ENCODE measurements at regions not wholly inside any gene's neighbourhood (a gene's known extent, or its start where the extent isn't known, plus 50 kb on each side); places are given as distances from the start of the nearest gene placed in this dataset.

DNA sequence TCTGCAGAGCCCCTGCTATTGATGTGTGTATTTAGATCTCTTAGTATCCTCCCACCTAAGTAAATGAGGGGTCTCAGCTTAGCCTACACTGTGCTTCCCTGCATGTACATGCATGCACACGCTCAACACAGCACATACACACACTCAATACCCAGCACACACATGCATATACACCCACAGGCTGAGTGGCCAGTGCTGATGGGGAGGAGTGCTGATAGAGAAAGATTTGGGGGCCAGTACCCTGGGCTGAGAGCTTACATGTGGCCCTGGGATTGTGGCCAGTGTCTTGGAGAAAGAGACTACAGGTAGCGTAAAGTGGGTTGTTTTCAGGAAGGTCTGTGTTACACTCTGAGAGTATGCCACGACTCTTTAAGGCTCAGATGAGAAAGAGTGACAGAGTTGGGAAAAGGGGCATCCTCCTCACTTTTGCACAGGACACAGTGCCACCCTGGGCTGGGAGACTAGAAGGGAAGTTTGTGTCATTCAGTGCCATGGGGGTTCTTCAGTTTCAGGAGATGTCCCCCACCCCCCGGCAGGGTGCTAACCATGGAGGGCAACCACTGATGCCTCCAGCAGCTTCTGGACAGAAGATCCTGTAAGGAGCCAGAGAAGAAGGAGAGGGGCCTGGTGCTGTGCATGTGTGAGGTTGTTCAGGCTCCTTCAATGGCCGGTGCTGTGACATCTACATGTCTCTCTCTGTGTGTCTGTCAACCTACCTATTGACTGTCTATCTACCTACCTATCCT, 166.8 kb downstream of the RHOU start:
- CTCF ChIA-PET = interaction anchor here (1.1 kb wide), 1 partner anchor 53 kb away, joined by 3 read pairs; no protein-coding TSS in a partner anchor
- TF ChIP-seq, protein P1, sequence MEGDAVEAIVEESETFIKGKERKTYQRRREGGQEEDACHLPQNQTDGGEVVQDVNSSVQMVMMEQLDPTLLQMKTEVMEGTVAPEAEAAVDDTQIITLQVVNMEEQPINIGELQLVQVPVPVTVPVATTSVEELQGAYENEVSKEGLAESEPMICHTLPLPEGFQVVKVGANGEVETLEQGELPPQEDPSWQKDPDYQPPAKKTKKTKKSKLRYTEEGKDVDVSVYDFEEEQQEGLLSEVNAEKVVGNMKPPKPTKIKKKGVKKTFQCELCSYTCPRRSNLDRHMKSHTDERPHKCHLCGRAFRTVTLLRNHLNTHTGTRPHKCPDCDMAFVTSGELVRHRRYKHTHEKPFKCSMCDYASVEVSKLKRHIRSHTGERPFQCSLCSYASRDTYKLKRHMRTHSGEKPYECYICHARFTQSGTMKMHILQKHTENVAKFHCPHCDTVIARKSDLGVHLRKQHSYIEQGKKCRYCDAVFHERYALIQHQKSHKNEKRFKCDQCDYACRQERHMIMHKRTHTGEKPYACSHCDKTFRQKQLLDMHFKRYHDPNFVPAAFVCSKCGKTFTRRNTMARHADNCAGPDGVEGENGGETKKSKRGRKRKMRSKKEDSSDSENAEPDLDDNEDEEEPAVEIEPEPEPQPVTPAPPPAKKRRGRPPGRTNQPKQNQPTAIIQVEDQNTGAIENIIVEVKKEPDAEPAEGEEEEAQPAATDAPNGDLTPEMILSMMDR (IDR thresholded peaks at IDR 0.05; ENCODE audit: control extremely low read depth, extremely low read depth, low read depth, missing control alignments) = no peak
- POLR2A ChIA-PET = no interaction called here
- DNase-seq (ENCODE audit: extremely low spot score) = no peak

DNA sequence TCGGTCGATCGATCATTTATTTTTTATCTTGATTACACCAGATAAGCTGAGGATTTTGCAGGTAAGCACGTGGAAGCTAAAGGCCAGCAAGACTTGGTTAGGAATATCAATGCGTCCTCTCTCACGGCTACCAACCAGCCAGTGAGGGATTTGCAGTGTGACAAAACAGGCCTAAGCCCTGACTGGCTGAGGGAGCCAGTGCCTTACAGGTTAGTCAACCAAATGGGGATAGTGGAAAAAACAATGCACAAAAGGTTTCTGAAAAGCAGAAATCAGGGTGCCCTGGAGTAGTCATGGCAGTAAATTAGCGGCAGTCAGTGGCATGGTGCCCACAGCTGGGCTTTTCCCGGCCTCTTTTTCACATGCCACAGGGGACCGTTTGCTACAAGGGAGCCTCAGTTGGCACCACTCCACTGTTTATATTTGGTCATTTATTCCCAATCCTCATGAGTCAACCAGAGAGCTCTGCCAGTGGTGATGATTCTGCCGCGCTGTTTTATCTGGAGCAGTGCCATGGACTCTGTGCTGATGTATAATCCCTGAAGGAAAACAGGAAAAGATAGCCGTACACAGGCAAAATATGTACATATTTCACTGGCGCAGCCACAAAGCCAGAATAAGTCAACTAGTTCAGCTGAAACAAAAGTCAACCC, 167.6 kb downstream of the RHOU start:
- DNase-seq (ENCODE audit: extremely low spot score) = no peak
- TF ChIP-seq, protein P1 (IDR thresholded peaks at IDR 0.05; ENCODE audit: control extremely low read depth, extremely low read depth, low read depth, missing control alignments) = no peak
- ChIA-PET POLR2A (no interaction called here), CTCF (no interaction called here)

DNA sequence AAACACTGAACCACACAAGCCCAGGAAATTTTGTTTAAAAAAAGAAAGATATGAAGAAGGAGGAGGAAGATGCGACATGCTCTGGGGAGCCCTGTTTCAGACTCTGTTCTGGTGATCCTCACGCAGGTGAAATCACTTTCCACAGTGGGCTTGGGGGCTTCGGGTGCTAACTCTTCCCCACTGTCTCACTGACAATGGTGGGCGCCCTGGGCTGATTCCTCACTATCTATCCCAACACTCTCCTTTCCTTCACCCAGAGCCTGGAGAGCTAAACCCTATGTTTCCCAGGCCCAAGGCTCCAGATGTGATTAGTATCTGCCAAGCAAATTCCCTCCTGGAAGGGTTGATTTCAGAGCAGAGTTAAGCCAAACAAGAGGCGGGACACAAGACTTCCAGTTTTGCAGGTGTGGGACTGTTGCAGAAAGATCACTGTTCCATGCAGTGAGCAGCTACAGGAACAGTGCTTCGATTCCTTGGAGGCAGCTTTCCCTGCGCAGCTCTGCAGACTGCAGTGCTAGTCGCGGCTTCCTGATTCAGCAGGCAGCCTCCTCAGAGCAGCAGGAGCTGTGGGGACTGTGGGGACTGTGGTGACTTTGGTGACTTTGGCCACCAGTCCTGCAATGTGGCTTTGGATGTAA, 168.3 kb downstream of the RHOU start:
- TF ChIP-seq, protein P1 (IDR thresholded peaks at IDR 0.05; ENCODE audit: control extremely low read depth, extremely low read depth, low read depth, missing control alignments) = no peak
- POLR2A ChIA-PET = no interaction called here
- no peak for DNase-seq (ENCODE audit: extremely low spot score)
- CTCF ChIA-PET = no interaction called here

DNA sequence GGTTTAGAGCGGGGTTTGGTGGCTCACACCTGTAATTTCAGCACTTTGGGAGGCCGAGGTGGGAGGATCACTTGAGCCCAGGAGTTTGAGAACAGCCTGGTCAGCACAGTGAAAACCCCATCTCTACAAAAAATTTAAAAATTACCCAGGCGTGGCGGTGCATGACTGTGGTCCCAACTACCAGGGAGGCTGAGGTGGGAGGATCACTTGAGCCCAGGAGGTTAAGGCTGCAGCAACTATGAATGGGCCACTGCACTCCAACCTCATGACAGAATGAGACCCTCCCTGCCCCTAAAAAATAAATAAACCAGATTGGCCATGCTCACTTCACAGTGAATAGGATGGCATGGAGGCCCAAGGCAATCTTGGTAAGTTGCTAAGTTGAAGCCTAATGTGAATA, 168.9 kb downstream of the RHOU start:
- ChIA-PET POLR2A (no interaction called here), CTCF (no interaction called here)

DNA sequence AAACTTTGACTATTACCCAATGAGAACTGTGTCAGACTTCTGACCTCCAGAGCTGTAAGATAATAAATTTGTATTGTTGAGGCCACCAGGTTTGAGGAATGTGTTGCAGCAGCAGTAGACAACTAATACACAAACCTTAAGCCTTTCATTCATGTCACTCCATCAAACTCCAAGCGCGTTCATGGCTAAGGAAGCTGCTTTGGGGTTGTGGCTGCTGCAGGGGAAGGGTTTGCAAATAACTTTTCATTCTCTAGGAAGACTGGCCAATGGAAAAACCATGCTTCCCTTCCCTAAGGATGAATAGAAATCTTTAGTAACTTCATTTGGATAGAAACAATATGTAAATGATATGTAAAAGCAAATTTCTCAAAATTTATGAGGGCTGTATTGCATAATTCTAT, 170.4 kb downstream of the RHOU start:
- TF ChIP-seq, protein P1 (IDR thresholded peaks at IDR 0.05; ENCODE audit: control extremely low read depth, extremely low read depth, low read depth, missing control alignments) = no peak
- POLR2A ChIA-PET = no interaction called here
- CTCF ChIA-PET = no interaction called here
- no peak for DNase-seq (ENCODE audit: extremely low spot score)

More for the DNA sequence above, 168.9 kb downstream of the RHOU start:
- DNase-seq (ENCODE audit: extremely low spot score) = no peak
- TF ChIP-seq, protein P1 (IDR thresholded peaks at IDR 0.05; ENCODE audit: control extremely low read depth, extremely low read depth, low read depth, missing control alignments) = no peak

DNA sequence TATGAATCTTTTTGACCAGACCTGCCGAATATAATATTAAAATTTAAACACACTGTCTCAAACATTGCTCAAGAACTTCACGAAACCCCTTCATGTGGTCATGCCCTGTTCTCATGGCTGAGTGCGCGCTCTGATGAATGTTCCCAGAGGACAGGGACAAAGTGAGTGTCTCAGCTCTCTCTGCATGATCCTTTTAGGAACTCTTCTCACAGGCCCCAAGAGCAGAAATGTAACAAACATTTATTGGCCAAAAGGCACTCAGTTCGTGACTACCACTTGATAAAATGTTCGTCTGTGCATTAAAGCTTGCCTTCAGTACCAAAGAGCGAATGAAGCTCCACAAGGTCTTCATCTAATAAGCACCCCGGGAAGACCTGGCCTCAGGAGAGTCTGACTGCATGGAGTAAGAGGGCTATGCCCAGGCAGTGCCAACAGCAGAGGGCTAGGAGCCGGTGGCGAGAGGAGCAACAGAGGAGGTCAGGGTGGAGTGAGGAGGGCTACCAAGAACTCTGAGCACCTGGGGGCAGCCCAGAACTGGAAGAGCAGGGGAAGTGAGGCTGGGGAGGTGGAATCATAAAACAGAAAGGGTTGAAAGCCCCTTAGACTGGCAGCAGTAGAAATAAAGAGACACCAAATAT, 171.1 kb downstream of the RHOU start:
- DNase-seq (ENCODE audit: extremely low spot score) = no peak
- CTCF ChIA-PET = no interaction called here
- TF ChIP-seq, protein P1 (IDR thresholded peaks at IDR 0.05; ENCODE audit: control extremely low read depth, extremely low read depth, low read depth, missing control alignments) = no peak
- POLR2A ChIA-PET = no interaction called here
